PC-3 (cell line): ENCODE measurements at regions not wholly inside any gene's neighbourhood (a gene's known extent, or its start where the extent isn't known, plus 50 kb on each side); places are given as distances from the start of the nearest gene placed in this dataset.

Source experiments
- ATAC-seq: fragments of 200-7000 bp; cut with Tn5 transposase; 2 replicates; pipeline ENCODE4 v1.9.1; 2020; ENCODE audit warnings: mild to moderate bottlenecking, moderate library complexity
- BruUV-seq: library from RNA; stranded (reverse); fragments of 400-500 nt; replicated peaks from 2 replicates; lab custom pipeline; 2021; lab: Mats Ljungman, UMichigan
- CTCF ChIA-PET: fragments of 300-600 bp; sonication (Branson Sonifier 250); formaldehyde crosslinking; loops from one replicate; lab custom pipeline; 2022; ENCODE audit warnings: antibody characterized with exemption; lab: Charles Lee
- POLR2A ChIA-PET: fragments of 300-600 bp; sonication (Branson Sonifier 250); formaldehyde crosslinking; loops from one replicate; lab custom pipeline; 2022; ENCODE audit warnings: antibody characterized with exemption; ENCODE audit not compliant: unreplicated experiment; lab: Charles Lee
- DNase-seq: peaks from one replicate; pipeline ENCODE4 v3.0.0-alpha.2; 2015
- H2AFZ ChIP-seq: fragments of 300-600 bp; sonication (generic); 2 replicates; pipeline ENCODE4 v1.6.0; 2016; ENCODE audit warnings: antibody characterized with exemption, low read length
- H3F3A ChIP-seq: fragments of 300-600 bp; sonication (generic); one replicate; pipeline ENCODE4 v1.6.0; 2017; ENCODE audit warnings: antibody characterized with exemption, low read length, control low read depth, mild to moderate bottlenecking; ENCODE audit not compliant: unreplicated experiment
- H3K27ac ChIP-seq: fragments of 300-600 bp; sonication (generic); 2 replicates; pipeline ENCODE4 v1.5.1; 2016; ENCODE audit warnings: mild to moderate bottlenecking, low read length
- H3K27me3 ChIP-seq: fragments of 300-600 bp; sonication (generic); 2 replicates; pipeline ENCODE4 v1.6.1; 2016; ENCODE audit warnings: low read length, mixed read lengths
- H3K36me3 ChIP-seq: fragments of 300-600 bp; sonication (generic); 2 replicates; pipeline ENCODE4 v1.6.1; 2016; ENCODE audit warnings: low read depth, mixed run types, low read length, mixed read lengths
- H3K4me1 ChIP-seq: fragments of 300-600 bp; sonication (generic); 2 replicates; pipeline ENCODE4 v1.5.1; 2016; ENCODE audit warnings: low read length; ENCODE audit not compliant: insufficient read depth
- H3K4me2 ChIP-seq: fragments of 300-600 bp; sonication (generic); 2 replicates; pipeline ENCODE4 v1.6.0; 2016; ENCODE audit warnings: low read length
- H3K4me3 ChIP-seq: fragments of 300-600 bp; sonication (generic); 2 replicates; pipeline ENCODE4 v1.5.1; 2016; ENCODE audit warnings: mild to moderate bottlenecking, low read length, mixed read lengths
- H3K79me2 ChIP-seq: fragments of 300-600 bp; sonication (generic); 2 replicates; pipeline ENCODE4 v1.6.1; 2017; ENCODE audit warnings: low read length, mixed read lengths
- H3K9ac ChIP-seq: fragments of 300-600 bp; sonication (generic); 2 replicates; pipeline ENCODE4 v1.6.0; 2016; ENCODE audit warnings: mild to moderate bottlenecking, low read length
- H3K9me2 ChIP-seq: fragments of 300-600 bp; sonication (generic); replicated peaks from 2 replicates; pipeline ENCODE4 v1.6.1; 2016; ENCODE audit warnings: mixed run types, low read length, mixed read lengths
- H3K9me3 ChIP-seq: fragments of 300-600 bp; sonication (generic); 2 replicates; pipeline ENCODE4 v1.6.1; 2016; ENCODE audit warnings: low read length, mixed read lengths
- H4K20me1 ChIP-seq: fragments of 300-600 bp; sonication (generic); 2 replicates; pipeline ENCODE4 v1.6.1; 2016; ENCODE audit warnings: low read length, mixed read lengths
- EZH2 ChIP-seq: fragments of 300-600 bp; sonication (generic); IDR thresholded peaks from one replicate; pipeline ENCODE4 v1.6.1; 2017; ENCODE audit warnings: antibody characterized with exemption, mild to moderate bottlenecking, low read length; ENCODE audit not compliant: unreplicated experiment
- EZH2phosphoT487 ChIP-seq: fragments of 300-600 bp; sonication (generic); IDR thresholded peaks from 2 replicates; pipeline ENCODE4 v1.6.1; 2018; ENCODE audit warnings: mild to moderate bottlenecking, antibody characterized with exemption, low read length, borderline replicate concordance
- intact Hi-C: fragments of 100-400 bp; cut with micrococcal nuclease; formaldehyde crosslinking; loops from 2 replicates; pipeline ENCODE4 v1.9.0; 2023
- TF ChIP-seq, protein P1 (sequence below): fragments of 300-600 bp; sonication (generic); conservative IDR thresholded peaks from 2 replicates; pipeline ENCODE4 v1.5.1; 2017; ENCODE audit warnings: antibody characterized with exemption, low read depth, mild to moderate bottlenecking, low read length

DNA sequence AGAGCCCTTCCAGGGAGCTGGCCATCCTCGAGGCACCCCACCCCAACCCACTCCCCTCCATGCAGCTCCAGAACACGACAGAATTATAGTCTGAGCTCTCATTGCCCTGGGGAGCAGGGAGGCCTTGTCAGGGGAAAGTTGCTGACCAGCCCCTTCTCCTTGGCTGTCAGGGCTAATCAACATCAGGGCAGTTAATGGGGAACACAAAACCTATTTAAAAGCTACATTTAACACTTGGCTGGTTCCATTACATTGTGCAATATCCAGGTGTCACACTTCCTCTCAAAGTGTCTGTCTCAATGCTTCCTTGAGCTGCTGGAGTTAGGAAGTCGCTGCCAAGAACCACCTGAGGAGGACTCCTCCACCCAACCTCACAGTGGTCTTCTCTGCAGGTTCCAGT, 111.8 kb upstream of the GRIK3 start:
- Histone ChIP-seq H3F3A (no peaks in the 10 kb centered on the region), H3K27me3 (peaks cover 12% of the 10 kb centered on the region), H4K20me1 (no peaks in the 10 kb centered on the region), H3K36me3 (no peaks in the 10 kb centered on the region), H2AFZ (no peak overlapping the region), H3K4me2 (no peak overlapping the region), H3K27ac (no peak overlapping the region), H3K79me2 (no peaks in the 10 kb centered on the region), H3K9me2 (no peaks in the 10 kb centered on the region), H3K9ac (no peak overlapping the region), H3K9me3 (no peaks in the 10 kb centered on the region), H3K4me3 (no peak overlapping the region), H3K4me1 (no peaks in the 10 kb centered on the region)
- ChIA-PET POLR2A (no interaction called here), CTCF (no interaction called here)
- ATAC-seq, result no peak
- intact Hi-C loops, result no loop called here
- TF ChIP-seq, protein P1, sequence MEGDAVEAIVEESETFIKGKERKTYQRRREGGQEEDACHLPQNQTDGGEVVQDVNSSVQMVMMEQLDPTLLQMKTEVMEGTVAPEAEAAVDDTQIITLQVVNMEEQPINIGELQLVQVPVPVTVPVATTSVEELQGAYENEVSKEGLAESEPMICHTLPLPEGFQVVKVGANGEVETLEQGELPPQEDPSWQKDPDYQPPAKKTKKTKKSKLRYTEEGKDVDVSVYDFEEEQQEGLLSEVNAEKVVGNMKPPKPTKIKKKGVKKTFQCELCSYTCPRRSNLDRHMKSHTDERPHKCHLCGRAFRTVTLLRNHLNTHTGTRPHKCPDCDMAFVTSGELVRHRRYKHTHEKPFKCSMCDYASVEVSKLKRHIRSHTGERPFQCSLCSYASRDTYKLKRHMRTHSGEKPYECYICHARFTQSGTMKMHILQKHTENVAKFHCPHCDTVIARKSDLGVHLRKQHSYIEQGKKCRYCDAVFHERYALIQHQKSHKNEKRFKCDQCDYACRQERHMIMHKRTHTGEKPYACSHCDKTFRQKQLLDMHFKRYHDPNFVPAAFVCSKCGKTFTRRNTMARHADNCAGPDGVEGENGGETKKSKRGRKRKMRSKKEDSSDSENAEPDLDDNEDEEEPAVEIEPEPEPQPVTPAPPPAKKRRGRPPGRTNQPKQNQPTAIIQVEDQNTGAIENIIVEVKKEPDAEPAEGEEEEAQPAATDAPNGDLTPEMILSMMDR, result no peak
- no peak for TF ChIP-seq EZH2
- no peak for TF ChIP-seq EZH2phosphoT487
- BruUV-seq, result no TSS peak
- DNase-seq, result no peak

DNA sequence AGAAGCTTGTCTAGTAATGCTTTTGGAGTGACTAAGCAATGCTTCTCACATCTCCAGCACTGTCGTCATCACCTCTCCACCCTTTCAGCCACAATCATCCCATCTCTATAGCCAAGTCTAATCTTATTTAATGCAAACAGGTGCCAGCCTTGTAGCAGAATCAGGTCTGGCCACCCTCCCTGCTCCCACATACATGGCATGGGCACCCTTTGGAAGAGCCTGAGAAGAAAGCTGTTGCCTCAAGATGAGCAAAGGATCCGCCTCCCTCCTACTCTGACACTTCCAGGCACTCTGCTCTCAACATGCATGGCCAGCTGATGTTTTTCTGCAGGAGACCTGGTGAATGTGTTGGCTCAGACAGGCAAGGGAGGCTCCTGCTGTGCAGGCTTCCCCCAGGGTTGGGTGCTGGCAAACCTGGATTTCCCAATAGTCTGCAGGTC, 113.1 kb upstream of the GRIK3 start:
- no peaks in the 10 kb centered on the region for H3K9me3 ChIP-seq
- CTCF ChIA-PET, result no interaction called here
- TF ChIP-seq EZH2phosphoT487, result no peak
- TF ChIP-seq EZH2, result no peak
- TF ChIP-seq, protein P1, result no peak
- no peak for ATAC-seq
- H3K79me2 ChIP-seq, result no peaks in the 10 kb centered on the region
- H3K36me3 ChIP-seq, result no peaks in the 10 kb centered on the region
- H3K27me3 ChIP-seq, result peaks cover 12% of the 10 kb centered on the region
- H4K20me1 ChIP-seq, result no peaks in the 10 kb centered on the region
- H3K4me2 ChIP-seq, result no peak overlapping the region
- no peaks in the 10 kb centered on the region for H3K9me2 ChIP-seq
- H3K4me3 ChIP-seq, result no peak overlapping the region
- H2AFZ ChIP-seq, result no peak overlapping the region
- no peak overlapping the region for H3K9ac ChIP-seq
- POLR2A ChIA-PET, result no interaction called here
- H3F3A ChIP-seq, result no peaks in the 10 kb centered on the region
- intact Hi-C loops, result no loop called here
- H3K27ac ChIP-seq, result no peak overlapping the region
- BruUV-seq, result no TSS peak
- DNase-seq, result no peak
- H3K4me1 ChIP-seq, result no peaks in the 10 kb centered on the region

DNA sequence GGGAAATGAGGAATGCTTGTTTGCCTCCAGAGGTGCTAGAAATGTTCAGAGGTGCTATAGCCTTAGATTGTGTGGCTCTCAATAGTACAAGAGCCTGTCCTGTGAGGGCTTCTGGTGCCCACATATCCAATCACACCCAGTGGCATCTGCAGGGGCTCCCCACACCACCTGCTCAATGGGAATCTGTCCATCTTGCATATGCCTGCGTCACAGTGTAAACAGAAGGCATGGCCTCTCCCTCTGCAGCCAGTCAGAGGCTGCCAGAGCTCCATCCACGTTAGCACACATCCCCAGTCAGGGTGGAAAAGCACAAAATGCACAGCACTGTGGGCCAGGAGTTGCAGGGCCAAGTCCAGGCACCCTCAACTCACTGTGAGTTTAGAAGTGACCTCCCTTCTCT, 113.6 kb upstream of the GRIK3 start:
- peaks cover 12% of the 10 kb centered on the region for H3K27me3 ChIP-seq
- H3K4me3 ChIP-seq, result no peak overlapping the region
- TF ChIP-seq, protein P1, result no peak
- TF ChIP-seq EZH2 (no peak), EZH2phosphoT487 (no peak)
- intact Hi-C loops, result no loop called here
- no peaks in the 10 kb centered on the region for H3K36me3 ChIP-seq
- BruUV-seq, result no TSS peak
- no peaks in the 10 kb centered on the region for H3K9me3 ChIP-seq
- H4K20me1 ChIP-seq, result no peaks in the 10 kb centered on the region
- no peak overlapping the region for H3K27ac ChIP-seq
- H3K4me1 ChIP-seq, result no peaks in the 10 kb centered on the region
- DNase-seq (no peak), ATAC-seq (no peak)
- no peak overlapping the region for H3K4me2 ChIP-seq
- ChIA-PET POLR2A (no interaction called here), CTCF (no interaction called here)
- no peaks in the 10 kb centered on the region for H3K79me2 ChIP-seq
- no peaks in the 10 kb centered on the region for H3F3A ChIP-seq
- no peak overlapping the region for H2AFZ ChIP-seq
- no peak overlapping the region for H3K9ac ChIP-seq
- no peaks in the 10 kb centered on the region for H3K9me2 ChIP-seq
